MM.1S (cell line): ENCODE measurements at regions not wholly inside any gene's neighbourhood (a gene's known extent, or its start where the extent isn't known, plus 50 kb on each side); places are given as distances from the start of the nearest gene placed in this dataset.
"Not testable (repeated sequence)": the region's sequence is repeated elsewhere in the genome, so short reads cannot be mapped to it uniquely, and the experiment has no call there.

Experiments used
- DNase-seq: peaks from one replicate; pipeline ENCODE4 v3.0.0-alpha.2; 2015
- H2AFZ ChIP-seq: fragments of 300-600 bp; sonication (generic); 2 replicates; pipeline ENCODE4 v1.6.0; 2016; ENCODE audit warnings: antibody characterized with exemption, low read length
- H3F3A ChIP-seq: fragments of 300-600 bp; sonication (generic); 2 replicates; pipeline ENCODE4 v1.6.1; 2016; ENCODE audit warnings: mild to moderate bottlenecking, antibody characterized with exemption, low read length, moderate library complexity, mixed read lengths; ENCODE audit not compliant: insufficient read depth
- H3K27ac ChIP-seq: fragments of 300-600 bp; sonication (generic); 2 replicates; pipeline ENCODE4 v1.5.1; 2016; ENCODE audit warnings: mild to moderate bottlenecking, low read length
- H3K27me3 ChIP-seq: fragments of 300-600 bp; sonication (generic); replicated peaks from 2 replicates; pipeline ENCODE4 v1.6.0; 2016; ENCODE audit warnings: low read length; ENCODE audit not compliant: insufficient read depth
- H3K36me3 ChIP-seq: fragments of 300-600 bp; sonication (generic); replicated peaks from 2 replicates; pipeline ENCODE4 v1.6.1; 2016; ENCODE audit warnings: mild to moderate bottlenecking, low read length, mixed read lengths; ENCODE audit not compliant: insufficient read depth
- H3K4me1 ChIP-seq: fragments of 300-600 bp; sonication (generic); 2 replicates; pipeline ENCODE4 v1.6.1; 2016; ENCODE audit warnings: low read length, mixed read lengths
- H3K4me2 ChIP-seq: fragments of 300-600 bp; sonication (generic); 2 replicates; pipeline ENCODE4 v1.6.0; 2016; ENCODE audit warnings: low read depth, low read length
- H3K4me3 ChIP-seq: fragments of 300-600 bp; sonication (generic); 2 replicates; pipeline ENCODE4 v1.5.1; 2016; ENCODE audit warnings: low read length, mixed read lengths
- H3K79me2 ChIP-seq: fragments of 300-600 bp; sonication (generic); 2 replicates; pipeline ENCODE4 v1.6.1; 2016; ENCODE audit warnings: mixed run types, low read length, mixed read lengths
- H3K9ac ChIP-seq: fragments of 300-600 bp; sonication (generic); 2 replicates; pipeline ENCODE4 v1.6.1; 2016; ENCODE audit warnings: low read length, mixed read lengths
- H3K9me2 ChIP-seq: fragments of 300-600 bp; sonication (generic); replicated peaks from 2 replicates; pipeline ENCODE4 v1.6.1; 2016; ENCODE audit warnings: mild to moderate bottlenecking, low read length, mixed read lengths; ENCODE audit not compliant: insufficient read depth
- H3K9me3 ChIP-seq: fragments of 300-600 bp; sonication (generic); replicated peaks from 2 replicates; pipeline ENCODE4 v1.6.1; 2016; ENCODE audit warnings: mild to moderate bottlenecking, low read length, mixed read lengths; ENCODE audit not compliant: insufficient read depth
- H4K20me1 ChIP-seq: fragments of 300-600 bp; sonication (generic); 2 replicates; pipeline ENCODE4 v1.6.1; 2016; ENCODE audit warnings: mild to moderate bottlenecking, low read length, moderate library complexity, mixed read lengths; ENCODE audit not compliant: insufficient read depth

GRCh38 chr9:66824169-66824568 is 76.4 kb upstream of the ZNF658 start:
- not testable (repeated sequence) for H3K9me3 ChIP-seq, H3K9me2 ChIP-seq, H3K4me3 ChIP-seq, H3K79me2 ChIP-seq, H3K27ac ChIP-seq, H3K4me2 ChIP-seq, H2AFZ ChIP-seq, H3K4me1 ChIP-seq, H4K20me1 ChIP-seq, H3K27me3 ChIP-seq, DNase-seq, H3F3A ChIP-seq, H3K36me3 ChIP-seq, H3K9ac ChIP-seq

DNA sequence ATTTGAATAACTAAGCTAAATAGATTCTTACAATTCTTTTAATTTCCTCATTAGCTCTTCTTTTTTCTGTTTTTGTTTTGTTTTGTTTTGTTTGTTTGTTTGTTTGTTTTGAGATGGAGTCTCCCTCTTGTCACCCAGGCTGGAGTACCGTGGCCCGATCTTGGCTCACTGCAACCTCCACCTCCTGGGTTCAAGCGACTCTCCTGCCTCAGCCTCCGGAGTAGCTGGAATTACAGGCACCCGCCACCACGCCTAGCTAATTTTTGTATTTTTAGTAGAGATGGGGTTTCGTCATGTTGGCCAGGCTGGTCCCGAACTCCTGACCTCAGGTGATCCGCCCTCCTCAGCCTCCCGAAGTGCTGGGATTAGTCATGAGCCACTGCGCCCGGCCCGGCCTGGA is 70.7 kb upstream of the ZNF658 start:
- H3K9me2 ChIP-seq: not testable (repeated sequence)

GRCh38 chr9:66830777-66831497 is 69.6 kb upstream of the ZNF658 start:
- not testable (repeated sequence) for H3K27ac ChIP-seq, H2AFZ ChIP-seq, H3K4me2 ChIP-seq, H3K36me3 ChIP-seq, H3K79me2 ChIP-seq, H3K4me3 ChIP-seq, H3K27me3 ChIP-seq, H3K9ac ChIP-seq, DNase-seq, H3K4me1 ChIP-seq, H3K9me2 ChIP-seq, H3F3A ChIP-seq, H3K9me3 ChIP-seq, H4K20me1 ChIP-seq

More for the DNA sequence above, 70.7 kb upstream of the ZNF658 start:
- H3K79me2 ChIP-seq, H3K9ac ChIP-seq, H3F3A ChIP-seq, H3K4me3 ChIP-seq, H4K20me1 ChIP-seq, H3K4me1 ChIP-seq, H3K27me3 ChIP-seq, H3K36me3 ChIP-seq, DNase-seq, H3K27ac ChIP-seq, H3K4me2 ChIP-seq, H3K9me3 ChIP-seq, H2AFZ ChIP-seq: not testable (repeated sequence)

DNA sequence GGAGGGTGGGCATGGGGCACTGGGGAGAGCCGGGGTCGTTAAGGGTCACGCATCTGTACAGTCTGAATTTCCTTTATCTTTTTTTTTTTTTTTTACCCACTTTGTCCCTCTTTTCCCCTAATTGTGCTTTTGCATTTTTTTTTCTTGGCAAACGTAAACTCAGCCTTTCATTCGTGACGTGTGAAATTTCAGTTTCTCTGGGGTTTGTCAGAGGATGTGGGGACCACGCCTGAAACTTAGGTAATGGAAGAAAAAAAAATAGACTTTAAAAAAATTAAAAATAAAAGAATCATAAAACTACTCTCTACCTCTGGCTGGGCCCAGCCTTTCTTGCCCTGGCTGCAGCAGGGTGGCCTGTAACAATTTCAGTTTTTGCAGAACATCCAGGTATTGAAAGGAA is 68.3 kb upstream of the ZNF658 start:
- H3K79me2 ChIP-seq, H4K20me1 ChIP-seq, H3K4me3 ChIP-seq, H2AFZ ChIP-seq, H3K27ac ChIP-seq, H3K27me3 ChIP-seq, H3K4me2 ChIP-seq, H3K9ac ChIP-seq, H3K4me1 ChIP-seq, H3F3A ChIP-seq, H3K36me3 ChIP-seq, H3K9me3 ChIP-seq, H3K9me2 ChIP-seq, DNase-seq: not testable (repeated sequence)

GRCh38 chr9:66837242-66837937 is 63.1 kb upstream of the ZNF658 start:
- H3K4me2 ChIP-seq, H3K9ac ChIP-seq, H3F3A ChIP-seq, DNase-seq, H4K20me1 ChIP-seq, H3K27me3 ChIP-seq, H3K4me1 ChIP-seq, H3K4me3 ChIP-seq, H3K9me3 ChIP-seq, H3K36me3 ChIP-seq, H2AFZ ChIP-seq, H3K9me2 ChIP-seq, H3K27ac ChIP-seq, H3K79me2 ChIP-seq: not testable (repeated sequence)
